T-helper 2 cell treated with Interferon-gamma antibody and Interleukin-4, amounts not matched to agents 100 ng/mL and 5 ng/mL, for 36 hours (primary cell): ENCODE measurements at regions not wholly inside any gene's neighbourhood (a gene's known extent, or its start where the extent isn't known, plus 50 kb on each side); places are given as distances from the start of the nearest gene placed in this dataset.

ENCODE experiments used
- intact Hi-C: fragments of 100-400 bp; cut with micrococcal nuclease; formaldehyde crosslinking; loops from one replicate; pipeline ENCODE4 v1.15.1; 2023

DNA sequence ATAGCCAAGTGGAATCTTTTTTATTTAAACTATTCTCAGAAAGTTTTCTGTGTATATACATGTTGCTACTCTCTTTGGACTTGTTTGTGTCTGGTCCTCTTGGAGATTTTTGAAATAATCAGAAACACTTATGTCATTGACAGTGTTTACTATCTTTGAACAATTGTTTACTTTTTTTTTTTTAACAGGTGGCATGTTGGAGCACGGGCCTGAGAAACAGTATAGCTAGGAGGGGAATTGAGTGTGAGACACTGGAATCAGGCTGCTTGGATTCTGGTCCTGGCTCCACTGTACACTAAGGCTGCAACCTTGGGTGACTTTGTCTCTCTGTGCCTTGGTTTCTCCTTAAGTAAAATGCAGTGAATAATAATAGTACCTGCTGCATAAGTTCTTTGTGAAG is 279.6 kb downstream of the PRL start:
- intact Hi-C loops: no loop called here

- intact Hi-C loops: no loop called here
Observed at GRCh38 chr6:22017766-22018165, 279.1 kb downstream of the PRL start.

GRCh38 chr6:22019857-22020256 is 277.0 kb downstream of the PRL start:
- intact Hi-C loops: no loop called here

DNA sequence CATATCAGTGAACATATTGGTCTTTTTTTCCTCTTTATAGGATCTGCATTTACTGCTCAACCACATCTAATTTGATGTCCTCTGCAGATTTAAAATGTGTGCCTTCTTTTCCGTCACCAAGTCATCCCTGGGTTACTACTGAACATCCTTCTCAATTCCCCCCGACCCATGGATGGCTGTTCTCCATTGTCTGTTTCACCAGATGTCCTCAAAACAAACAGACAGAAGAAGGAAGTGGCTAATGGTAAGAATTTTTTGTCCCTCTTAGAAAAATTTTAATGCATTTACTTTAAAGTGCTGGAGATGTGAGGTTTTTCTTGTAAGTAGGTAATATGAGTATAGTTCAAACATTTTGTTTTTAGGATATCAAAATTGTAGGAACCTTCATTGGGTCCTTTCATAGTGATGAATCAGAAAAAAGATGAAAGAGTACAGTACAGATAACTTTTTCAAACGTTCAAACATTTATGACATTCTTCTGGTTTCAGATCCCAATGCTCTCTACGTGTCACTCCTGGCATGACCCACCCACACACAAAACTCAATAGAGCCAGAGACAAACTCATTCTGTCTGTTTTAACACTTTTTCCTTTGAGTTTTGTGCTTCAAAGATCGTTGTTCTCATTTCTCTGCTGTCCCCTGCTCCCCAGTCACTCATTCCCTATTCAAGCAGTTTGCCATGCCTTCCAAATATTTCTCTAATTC is 276.4 kb downstream of the PRL start:
- intact Hi-C loops: no loop called here

DNA sequence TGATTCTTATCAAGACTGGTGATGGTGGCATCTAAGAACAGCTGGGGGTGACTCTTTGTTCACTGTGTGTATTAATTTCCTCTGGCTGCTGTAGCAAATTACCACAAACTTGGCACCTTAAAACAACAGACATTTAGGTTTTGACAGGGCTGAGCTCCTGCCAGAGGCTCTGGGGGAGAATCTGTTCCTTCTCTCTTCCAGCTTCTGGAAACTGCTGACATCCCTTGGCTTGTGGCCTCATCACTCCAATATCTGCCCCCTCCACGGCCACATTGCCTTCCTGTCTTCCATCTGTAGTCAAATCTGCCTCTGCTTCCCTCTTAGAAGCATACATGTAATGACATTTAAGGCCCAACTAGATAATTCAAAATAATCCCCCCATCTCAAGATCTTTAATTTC is 274.9 kb downstream of the PRL start:
- intact Hi-C loops: no loop called here

DNA sequence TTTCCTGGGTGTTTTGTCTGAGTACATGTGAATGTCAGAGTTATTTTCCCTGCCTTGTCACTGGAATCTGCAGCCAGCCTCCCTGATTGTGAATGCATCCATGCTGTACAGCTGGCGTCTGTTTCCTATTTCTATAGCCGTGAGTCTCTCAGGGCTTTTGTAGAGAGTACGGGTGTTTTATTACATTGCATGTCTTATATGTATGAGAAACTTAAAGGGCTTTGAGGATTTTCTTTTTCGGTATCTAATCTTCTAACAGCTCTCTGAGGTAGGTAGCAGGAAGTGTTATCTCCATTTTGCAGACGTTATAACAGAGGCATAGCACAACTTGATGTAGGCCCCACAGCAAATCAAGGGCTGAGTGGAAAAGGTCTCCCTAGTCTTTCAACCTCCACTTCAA is 272.9 kb downstream of the PRL start:
- intact Hi-C loops: no loop called here

DNA sequence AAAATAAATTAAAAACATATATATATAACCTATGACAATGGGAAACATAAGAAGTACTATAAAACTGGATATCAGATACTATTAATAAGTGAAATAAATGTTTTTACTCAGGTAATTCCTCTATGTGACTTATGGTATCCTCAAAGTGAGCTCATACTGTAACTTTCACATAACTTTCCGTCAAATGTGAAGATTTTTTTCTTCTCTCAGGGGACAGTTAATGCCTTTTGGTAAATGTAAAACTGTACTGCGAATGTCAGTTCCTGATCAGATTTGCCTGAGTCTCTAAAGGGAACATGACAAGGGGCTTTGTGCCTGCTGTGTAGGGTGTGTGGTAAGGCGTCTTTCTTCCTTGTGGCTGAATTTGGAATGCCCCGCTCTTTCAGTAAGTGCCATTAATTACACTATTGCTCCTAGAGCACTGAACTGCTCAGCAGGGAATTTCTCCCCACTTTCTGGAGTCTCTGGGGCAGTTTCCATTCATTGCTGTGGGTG is 271.8 kb downstream of the PRL start:
- intact Hi-C loops: loop anchor here (5.0 kb wide), 2 partner anchors 33 to 122 kb away; no protein-coding TSS in a partner anchor

DNA sequence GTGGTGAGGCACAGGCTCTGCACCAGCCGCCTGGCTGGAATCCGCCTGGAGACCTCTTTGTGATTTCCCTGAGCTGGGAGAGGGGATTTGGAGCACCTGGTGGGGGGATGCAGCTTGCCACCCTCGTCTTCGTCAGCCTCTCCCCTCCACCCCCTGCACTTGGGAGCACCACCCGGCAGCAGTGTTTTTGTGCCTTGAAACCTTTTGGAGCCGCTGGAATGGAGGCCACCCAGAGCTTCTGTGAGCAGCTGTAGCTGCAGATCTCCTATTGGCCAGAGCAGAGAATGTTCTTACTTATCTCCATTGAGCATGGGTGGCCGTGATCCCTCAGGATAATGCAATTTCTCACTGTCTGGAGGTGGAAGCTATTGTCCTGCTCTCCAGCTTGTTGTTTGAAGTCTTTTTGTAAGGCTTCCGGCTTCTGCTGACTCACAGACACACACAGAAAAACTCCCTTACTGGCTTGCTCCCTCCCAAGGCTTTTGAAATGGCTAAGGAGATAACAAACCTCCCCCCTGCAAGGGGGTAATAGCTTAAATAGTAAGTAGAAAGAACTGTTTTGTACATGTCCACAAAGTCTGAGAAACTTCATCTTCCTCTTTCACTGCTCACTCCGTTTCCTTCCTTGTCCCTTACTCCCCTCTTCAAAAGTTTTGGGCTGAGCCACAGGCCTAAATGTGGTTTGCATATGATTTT is 271.2 kb downstream of the PRL start:
- intact Hi-C loops: loop anchor here (5.0 kb wide), 2 partner anchors 33 to 122 kb away; no protein-coding TSS in a partner anchor

- intact Hi-C loops: loop anchor here (5.0 kb wide), 2 partner anchors 34 to 121 kb away; no protein-coding TSS in a partner anchor
Observed at GRCh38 chr6:22026164-22026678, 270.6 kb downstream of the PRL start.

GRCh38 chr6:22027040-22027725 is 269.7 kb downstream of the PRL start:
- intact Hi-C loops: loop anchor here (5.0 kb wide), 2 partner anchors 35 to 120 kb away; no protein-coding TSS in a partner anchor

- intact Hi-C loops: loop anchor here (2.0 to 5.0 kb wide), 3 partner anchors 34 to 119 kb away; no protein-coding TSS in a partner anchor
Observed at GRCh38 chr6:22028403-22029090, 268.3 kb downstream of the PRL start.

DNA sequence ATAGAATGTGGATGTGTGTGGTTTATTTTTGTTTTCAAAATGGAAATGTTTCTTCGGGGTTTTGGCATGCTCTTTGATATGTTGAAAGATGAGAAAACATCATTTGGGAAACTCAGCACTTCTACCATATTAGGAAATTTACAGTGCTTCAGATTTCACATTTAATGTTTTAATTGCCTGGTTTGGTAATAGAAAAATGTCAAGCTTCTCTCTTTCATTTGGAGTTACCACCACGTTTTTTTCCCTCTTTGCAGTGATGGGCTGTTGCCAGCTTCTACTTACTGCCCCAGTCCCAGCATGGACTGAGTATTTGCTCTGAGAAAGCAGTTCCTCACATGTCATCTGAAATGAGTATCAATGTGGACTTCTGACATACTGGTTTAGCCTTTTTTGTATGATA is 267.7 kb downstream of the PRL start:
- intact Hi-C loops: loop anchor here (2.0 to 5.0 kb wide), 3 partner anchors 34 to 118 kb away; no protein-coding TSS in a partner anchor

GRCh38 chr6:22030730-22031619 is 265.9 kb downstream of the PRL start:
- intact Hi-C loops: no loop called here

- intact Hi-C loops: no loop called here
Observed at GRCh38 chr6:22035690-22036089, 261.1 kb downstream of the PRL start.

DNA sequence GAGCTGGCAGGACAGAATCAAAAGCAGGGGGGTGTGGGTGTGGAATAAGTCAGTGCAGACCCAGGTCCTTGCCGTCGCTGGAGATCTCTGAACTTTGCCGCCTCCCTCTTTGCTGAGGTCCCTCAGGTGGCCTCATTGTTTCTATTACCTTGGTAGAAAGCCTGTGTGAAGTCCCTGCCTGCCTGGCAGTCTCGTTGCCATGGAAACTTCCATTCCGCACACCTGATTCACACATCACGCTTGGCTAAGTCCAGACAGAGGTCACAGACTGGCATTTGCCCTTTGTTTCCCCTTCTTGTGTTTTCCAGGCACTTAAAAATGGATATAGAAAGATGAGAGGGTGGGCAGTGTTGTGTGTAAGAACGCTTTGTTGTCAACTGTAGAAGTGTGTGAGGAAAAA is 260.6 kb downstream of the PRL start:
- intact Hi-C loops: no loop called here

GRCh38 chr6:22036699-22037098 is 260.1 kb downstream of the PRL start:
- intact Hi-C loops: no loop called here

- intact Hi-C loops: no loop called here
Observed at GRCh38 chr6:22041797-22042480, 254.9 kb downstream of the PRL start.

DNA sequence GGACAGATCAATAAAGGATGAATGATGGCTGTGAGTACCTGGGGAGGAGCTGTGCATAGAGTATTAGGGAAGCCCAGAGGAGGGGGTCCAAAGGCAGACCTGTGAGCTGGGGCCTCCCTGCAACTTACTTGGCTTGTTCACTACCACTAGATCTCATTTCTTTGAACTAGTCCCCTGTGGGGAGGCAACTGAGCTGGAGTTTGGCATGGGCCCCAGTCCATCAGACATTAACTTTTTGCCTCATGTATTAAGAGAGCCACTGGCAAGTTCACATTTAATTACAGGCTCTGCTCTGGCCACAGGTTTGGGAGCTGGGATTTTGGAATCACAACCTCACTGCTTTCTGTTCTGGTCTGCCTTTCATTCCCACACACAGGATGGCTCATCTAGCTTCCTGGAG is 254.1 kb downstream of the PRL start:
- intact Hi-C loops: no loop called here

DNA sequence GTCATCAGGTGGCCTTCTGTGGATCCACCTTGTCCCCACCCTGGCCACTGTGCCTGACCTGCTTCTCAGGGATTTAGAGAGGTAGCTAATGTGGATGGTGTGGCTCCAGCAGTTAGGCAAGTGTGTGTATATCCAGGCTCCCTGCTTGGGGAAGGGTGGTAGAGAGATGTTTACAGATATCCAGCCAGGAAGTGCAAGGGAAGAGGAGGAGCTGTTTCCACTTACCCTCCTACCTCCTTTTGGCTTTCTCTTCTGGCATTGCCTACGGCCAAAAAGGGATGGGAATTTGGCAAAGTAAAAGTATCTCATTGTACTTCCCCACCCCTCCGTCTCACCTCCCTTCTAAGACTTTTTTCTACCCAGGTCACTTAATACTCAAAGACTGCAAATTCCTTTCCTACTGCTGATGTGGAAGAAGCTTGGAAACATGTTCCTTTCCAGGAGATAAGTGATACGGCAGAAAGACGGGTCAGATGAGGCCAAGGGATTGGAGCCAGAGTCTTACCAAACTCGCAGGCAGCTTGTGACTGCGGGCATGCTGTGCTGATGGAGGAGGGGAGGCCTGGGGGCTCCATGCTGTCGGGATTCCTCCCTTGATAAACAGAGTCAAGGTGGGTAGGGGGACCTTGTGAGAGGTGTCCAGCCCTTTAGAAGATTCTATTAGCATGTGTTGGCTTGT is 253.4 kb downstream of the PRL start:
- intact Hi-C loops: no loop called here
